HCT116 (cell line): ENCODE measurements at regions not wholly inside any gene's neighbourhood (a gene's known extent, or its start where the extent isn't known, plus 50 kb on each side); places are given as distances from the start of the nearest gene placed in this dataset.

ENCODE experiments used
- ATAC-seq: fragments of 200-7000 bp; cut with Tn5 transposase; 2 replicates; pipeline ENCODE4 v1.9.1; 2020; ENCODE audit warnings: mild to moderate bottlenecking, moderate library complexity
- BruUV-seq: library from RNA; stranded (reverse); fragments of 400-500 nt; replicated peaks from 2 replicates; lab custom pipeline; 2021; lab: Mats Ljungman, UMichigan
- CTCF ChIA-PET: fragments of 300-600 bp; sonication (Branson Sonifier 250); formaldehyde crosslinking; loops from one replicate; lab custom pipeline; 2021; ENCODE audit warnings: antibody characterized with exemption; lab: Charles Lee
- POLR2A ChIA-PET: fragments of 300-600, 350-600 bp; sonication (Branson Sonifier 250); formaldehyde crosslinking; loops from one replicate; lab custom pipeline; 2021; ENCODE audit warnings: antibody characterized with exemption; lab: Charles Lee
- RAD21 ChIA-PET, 2 experiments: fragments of 300-600 bp; sonication (Branson Sonifier 250); formaldehyde crosslinking; loops; one replicate each; lab custom pipeline; 2023; ENCODE audit warnings: low total read pairs in 2 of 2; ENCODE audit not compliant: uncharacterized antibody in 2 of 2, unreplicated experiment in 2 of 2, low non-redundant PET in 1 of 2; lab: Charles Lee
- DNase-seq: peaks from one replicate; pipeline ENCODE4 v3.0.0-alpha.2; 2010; ENCODE audit warnings: low read depth, low spot score
- H2AFZ ChIP-seq: fragments of 200-600 bp; shearing (Covaris generic), sonication (generic); 2 replicates; pipeline ENCODE4 v1.6.1; 2017; ENCODE audit warnings: low read depth, mixed run types, mixed read lengths, antibody characterized with exemption, low read length; ENCODE audit not compliant: poor library complexity, severe bottlenecking
- H3K27ac ChIP-seq: 2 replicates; pipeline ENCODE4 v1.5.1; 2012; ENCODE audit warnings: low read depth, low read length
- H3K27me3 ChIP-seq: fragments of 200-600 bp; sonication (generic); 2 replicates; pipeline ENCODE4 v1.6.1; 2016; ENCODE audit warnings: mixed run types, low read length, mixed read lengths; ENCODE audit not compliant: insufficient read depth
- H3K36me3 ChIP-seq, 2 experiments: fragments of 200-500 bp in 1 of 2; fragments of 200-600 bp in 1 of 2; sonication (Bioruptor generic) in 1 of 2; sonication (generic) in 1 of 2; 2 replicates each; pipeline versions ENCODE4 v1.5.1 to v1.6.1; 2014 to 2016; ENCODE audit warnings: low read length in 2 of 2, inconsistent platforms in 1 of 2, mixed read lengths in 1 of 2, mixed run types in 1 of 2; ENCODE audit not compliant: insufficient read depth in 2 of 2, control insufficient read depth in 1 of 2
- H3K4me1 ChIP-seq, 2 experiments: fragments of 200-600 bp in 1 of 2; sonication (generic) in 1 of 2; 2 replicates each; pipeline versions ENCODE4 v1.5.1 to v1.6.1; 2012 to 2017; ENCODE audit warnings: low read length in 2 of 2, inconsistent platforms in 1 of 2, mild to moderate bottlenecking in 1 of 2, mixed read lengths in 1 of 2, mixed run types in 1 of 2, moderate library complexity in 1 of 2; ENCODE audit not compliant: insufficient read depth in 2 of 2, control insufficient read depth in 1 of 2
- H3K4me2 ChIP-seq: fragments of 200-600 bp; sonication (generic); 2 replicates; pipeline ENCODE4 v1.6.1; 2017; ENCODE audit warnings: mixed run types, low read length, mixed read lengths
- H3K4me3 ChIP-seq, 2 experiments: fragments of 200-600 bp in 1 of 2; sonication (generic) in 1 of 2; replicated peaks in 1 of 2; 2 replicates each; pipeline ENCODE4 v1.5.1; 2011 to 2016; ENCODE audit warnings: low read length in 2 of 2, control low read depth in 1 of 2, low read depth in 1 of 2, mild to moderate bottlenecking in 1 of 2, mixed read lengths in 1 of 2, mixed run types in 1 of 2
- H3K79me2 ChIP-seq: fragments of 200-600 bp; sonication (generic); 2 replicates; pipeline ENCODE4 v1.6.1; 2017; ENCODE audit warnings: mild to moderate bottlenecking, mixed run types, low read length, moderate library complexity, mixed read lengths; ENCODE audit not compliant: insufficient read depth
- H3K9ac ChIP-seq: fragments of 200-600 bp; sonication (generic); 2 replicates; pipeline ENCODE4 v1.6.1; 2016; ENCODE audit warnings: low read length, mixed read lengths
- H3K9me2 ChIP-seq: fragments of 200-600 bp; sonication (generic), shearing (Covaris generic); 2 replicates; pipeline ENCODE4 v1.6.1; 2017; ENCODE audit warnings: mixed run types, mild to moderate bottlenecking, moderate library complexity; ENCODE audit not compliant: insufficient read depth
- H3K9me3 ChIP-seq, 2 experiments: fragments of 200-500 bp in 1 of 2; fragments of 200-600 bp in 1 of 2; sonication (Bioruptor generic) in 1 of 2; sonication (generic) in 1 of 2; 2 replicates each; pipeline ENCODE4 v1.6.1; 2014 to 2017; ENCODE audit warnings: low read length in 2 of 2, mixed read lengths in 2 of 2, inconsistent platforms in 1 of 2, low read depth in 1 of 2, mild to moderate bottlenecking in 1 of 2, mixed run types in 1 of 2, moderate library complexity in 1 of 2; ENCODE audit not compliant: control insufficient read depth in 1 of 2, insufficient read depth in 1 of 2
- H4K20me1 ChIP-seq: fragments of 200-600 bp; sonication (generic), shearing (Covaris generic); 2 replicates; pipeline ENCODE4 v1.6.1; 2017; ENCODE audit warnings: mixed run types, mild to moderate bottlenecking, moderate library complexity; ENCODE audit not compliant: insufficient read depth
- ATF3 ChIP-seq: IDR thresholded peaks from 2 replicates; pipeline ENCODE4 v1.6.1; 2012
- CEBPB ChIP-seq: IDR thresholded peaks from 2 replicates; pipeline ENCODE4 v1.6.1; 2012; ENCODE audit warnings: low read depth
- EGR1 ChIP-seq: IDR thresholded peaks from 2 replicates; pipeline ENCODE4 v1.6.1; 2012; ENCODE audit warnings: low read depth
- ELF1 ChIP-seq: IDR thresholded peaks from 2 replicates; pipeline ENCODE4 v1.6.1; 2012; ENCODE audit warnings: low read depth, borderline replicate concordance
- EZH2phosphoT487 ChIP-seq: fragments of 200-600 bp; IDR thresholded peaks from 2 replicates; pipeline ENCODE4 v1.6.1; 2018; ENCODE audit warnings: antibody characterized with exemption, borderline replicate concordance
- FOSL1 ChIP-seq: IDR thresholded peaks from 2 replicates; pipeline ENCODE4 v1.6.1; 2012; ENCODE audit warnings: low read depth
- POLR2A ChIP-seq: IDR thresholded peaks from 2 replicates; pipeline ENCODE4 v1.7.0; 2011; ENCODE audit warnings: borderline replicate concordance; ENCODE audit not compliant: insufficient read depth, insufficient read length; ENCODE audit errors: extremely low read depth
- POLR2AphosphoS5 ChIP-seq: IDR thresholded peaks from 2 replicates; pipeline ENCODE4 v1.6.1; 2011; ENCODE audit warnings: mild to moderate bottlenecking, low read depth, low read length, moderate library complexity
- RAD21 ChIP-seq: IDR thresholded peaks from 2 replicates; pipeline ENCODE4 v1.6.1; 2012; ENCODE audit warnings: low read depth, mild to moderate bottlenecking
- REST ChIP-seq: IDR thresholded peaks from 2 replicates; pipeline ENCODE4 v1.6.1; 2012; ENCODE audit warnings: low read depth
- SIN3A ChIP-seq: IDR thresholded peaks from 2 replicates; pipeline ENCODE4 v1.6.1; 2012; ENCODE audit warnings: low read depth
- SP1 ChIP-seq: IDR thresholded peaks from 2 replicates; pipeline ENCODE4 v1.6.1; 2012; ENCODE audit warnings: low read depth
- TCF7L2 ChIP-seq: IDR thresholded peaks from 2 replicates; pipeline ENCODE4 v1.7.0; 2011; ENCODE audit warnings: borderline replicate concordance, inconsistent platforms; ENCODE audit not compliant: insufficient read depth, insufficient read length; ENCODE audit errors: extremely low read depth
- ZFX ChIP-seq: fragments of 450-650 bp; IDR thresholded peaks from 2 replicates; pipeline ENCODE4 v1.6.1; 2017
- ZNF274 ChIP-seq: fragments of 200-500 bp; sonication (Bioruptor generic); IDR thresholded peaks from 2 replicates; pipeline ENCODE4 v1.6.1; 2014; ENCODE audit warnings: mild to moderate bottlenecking, low read depth, low read length, inconsistent platforms
- intact Hi-C: fragments of 100-400 bp; cut with micrococcal nuclease; formaldehyde crosslinking; loops from 2 replicates; pipeline ENCODE4 v1.10.0; 2022
- TF ChIP-seq, protein P1 (sequence below): IDR thresholded peaks from 2 replicates; pipeline ENCODE4 v1.6.1; 2012

DNA sequence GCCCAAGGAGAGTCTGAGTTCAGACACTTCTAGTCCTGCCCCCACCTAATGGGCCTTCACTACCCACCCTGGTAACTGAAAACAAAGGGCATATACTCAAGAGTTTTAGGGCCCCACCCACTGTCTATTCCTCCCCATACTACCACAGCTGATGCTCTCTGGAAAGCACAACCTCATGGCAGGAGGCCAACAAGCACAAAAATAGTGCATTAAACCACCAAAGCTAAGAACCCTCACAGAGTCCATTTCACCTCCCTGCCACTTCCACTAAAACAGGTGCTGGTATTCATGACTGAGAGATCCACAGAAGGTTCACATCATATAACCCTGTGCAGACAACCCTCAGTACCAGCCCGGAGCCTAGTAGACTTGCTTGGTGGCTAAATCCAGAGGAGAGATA lies 132.1 kb upstream of the ADGRB3 start:
- Histone ChIP-seq H3K9me2 (no peaks in the 10 kb centered on the region), H3K4me2 (no peak overlapping the region), H3K36me3 (no peaks in the 10 kb centered on the region), H3K79me2 (no peaks in the 10 kb centered on the region), H4K20me1 (no peaks in the 10 kb centered on the region), H3K27ac (no peak overlapping the region), H3K4me1 (no peaks in the 10 kb centered on the region), H3K27me3 (no peaks in the 10 kb centered on the region), H3K9ac (no peak overlapping the region), H3K9me3 (peaks cover 0 to 15% of the 10 kb centered on the region in 2 experiments; a peak in 2 of 4 replicates), H2AFZ (no peak overlapping the region), H3K4me3 (no peak overlapping the region)
- no peak for TF ChIP-seq TCF7L2
- no peak for TF ChIP-seq REST
- no peak for TF ChIP-seq ZFX
- no peak for TF ChIP-seq EGR1
- TF ChIP-seq SP1: no peak
- no peak for TF ChIP-seq CEBPB
- DNase-seq (no peak), ATAC-seq (no peak)
- ChIA-PET CTCF (no interaction called here), POLR2A (no interaction called here), RAD21 (no interaction called here)
- BruUV-seq: no TSS peak
- intact Hi-C loops: no loop called here

GRCh38 chr6:68497927-68498326 lies 137.2 kb upstream of the ADGRB3 start:
- ChIA-PET POLR2A (no interaction called here), CTCF (no interaction called here), RAD21 (no interaction called here)
- Histone ChIP-seq H4K20me1 (no peaks in the 10 kb centered on the region), H3K36me3 (no peaks in the 10 kb centered on the region), H3K4me2 (no peak overlapping the region), H3K9me2 (no peaks in the 10 kb centered on the region), H3K9me3 (peaks cover 5 to 9% of the 10 kb centered on the region in 2 experiments; a peak in 2 of 4 replicates), H3K79me2 (no peaks in the 10 kb centered on the region), H2AFZ (no peak overlapping the region), H3K4me3 (no peak overlapping the region), H3K27ac (no peak overlapping the region), H3K4me1 (no peaks in the 10 kb centered on the region), H3K27me3 (no peaks in the 10 kb centered on the region), H3K9ac (no peak overlapping the region)
- ATAC-seq (no peak), DNase-seq (no peak)
- no TSS peak for BruUV-seq
- intact Hi-C loops: no loop called here
- TF ChIP-seq ATF3 (no peak), POLR2AphosphoS5 (no peak), SIN3A (no peak), POLR2A (no peak), FOSL1 (no peak), EZH2phosphoT487 (no peak), ELF1 (no peak), RAD21 (no peak), ZNF274 (no peak)
- TF ChIP-seq, protein P1, sequence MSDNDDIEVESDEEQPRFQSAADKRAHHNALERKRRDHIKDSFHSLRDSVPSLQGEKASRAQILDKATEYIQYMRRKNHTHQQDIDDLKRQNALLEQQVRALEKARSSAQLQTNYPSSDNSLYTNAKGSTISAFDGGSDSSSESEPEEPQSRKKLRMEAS: no peak
